ENCODE measurements at regions not wholly inside any gene's neighbourhood (a gene's known extent, or its start where the extent isn't known, plus 50 kb on each side); places are given as distances from the start of the nearest gene placed in this dataset.

- TF ChIP-seq POLR2AphosphoS5 (IDR thresholded peaks at IDR 0.05; ENCODE audit: low read depth, low read length) (no peak), POLR2A (IDR thresholded peaks at IDR 0.05; ENCODE audit: low read depth, low read length) (no peak), PAX5 (IDR thresholded peaks at IDR 0.05; ENCODE audit: insufficient read depth, low read length, severe bottlenecking) (no peak)
Observed at GRCh38 chr20:51079488-51079887, 56.6 kb upstream of the KCNG1 start.
